Adipocyte (in vitro differentiated cells): ENCODE measurements at regions not wholly inside any gene's neighbourhood (a gene's known extent, or its start where the extent isn't known, plus 50 kb on each side); places are given as distances from the start of the nearest gene placed in this dataset.

ENCODE experiments used
- DNase-seq: peaks from one replicate; pipeline ENCODE4 v3.0.0-alpha.2; 2015; ENCODE audit warnings: low read depth
- H3K27me3 ChIP-seq: replicated peaks from 2 replicates; pipeline ENCODE4 v1.7.0; 2013; ENCODE audit warnings: mild to moderate bottlenecking, low read length, moderate library complexity; ENCODE audit not compliant: control insufficient read depth, insufficient read depth
- H3K36me3 ChIP-seq: 2 replicates; pipeline ENCODE4 v1.7.0; 2013; ENCODE audit warnings: low read length, mild to moderate bottlenecking, moderate library complexity; ENCODE audit not compliant: control insufficient read depth, insufficient read depth, severe bottlenecking
- H3K4me1 ChIP-seq: 2 replicates; pipeline ENCODE4 v1.7.0; 2013; ENCODE audit warnings: mild to moderate bottlenecking, low read length, moderate library complexity; ENCODE audit not compliant: control insufficient read depth, insufficient read depth
- H3K4me3 ChIP-seq: 2 replicates; pipeline ENCODE4 v1.7.0; 2013; ENCODE audit warnings: mild to moderate bottlenecking, low read length, moderate library complexity
- H3K9ac ChIP-seq: 2 replicates; pipeline ENCODE4 v1.7.0; 2013; ENCODE audit warnings: mild to moderate bottlenecking, low read length, moderate library complexity
- H3K9me3 ChIP-seq: 2 replicates; pipeline ENCODE4 v1.7.0; 2013; ENCODE audit warnings: mild to moderate bottlenecking, low read length, moderate library complexity; ENCODE audit not compliant: control insufficient read depth

- Histone ChIP-seq H3K9me3 (no peaks in the 10 kb centered on the region), H3K4me3 (no peak overlapping the region), H3K9ac (no peak overlapping the region), H3K36me3 (no peaks in the 10 kb centered on the region), H3K4me1 (no peaks in the 10 kb centered on the region), H3K27me3 (no peaks in the 10 kb centered on the region)
- DNase-seq: no peak
These were observed 450.6 kb upstream of the HS3ST5 start for GRCh38 chr6:114793428-114793827.

- peak; percentile 66 for DNase-seq
- Histone ChIP-seq H3K4me3 (no peak overlapping the region), H3K9me3 (peaks cover 2% of the 10 kb centered on the region), H3K4me1 (no peaks in the 10 kb centered on the region), H3K36me3 (no peaks in the 10 kb centered on the region), H3K27me3 (no peaks in the 10 kb centered on the region), H3K9ac (no peak overlapping the region)
These were observed 442.7 kb upstream of the HS3ST5 start for GRCh38 chr6:114785235-114786127.

- Histone ChIP-seq H3K4me3 (no peak overlapping the region), H3K9me3 (peaks cover 2% of the 10 kb centered on the region), H3K36me3 (no peaks in the 10 kb centered on the region), H3K4me1 (no peaks in the 10 kb centered on the region), H3K27me3 (no peaks in the 10 kb centered on the region), H3K9ac (no peak overlapping the region)
- no peak for DNase-seq
These were observed 441.0 kb upstream of the HS3ST5 start for GRCh38 chr6:114783783-114784182.

- no peaks in the 10 kb centered on the region for H3K27me3 ChIP-seq
- H3K9me3 ChIP-seq: peaks cover 2% of the 10 kb centered on the region
- H3K36me3 ChIP-seq: no peaks in the 10 kb centered on the region
- H3K4me3 ChIP-seq: no peak overlapping the region
- no peak overlapping the region for H3K9ac ChIP-seq
- no peaks in the 10 kb centered on the region for H3K4me1 ChIP-seq
- peak; percentile 7 for DNase-seq
These were observed 440.3 kb upstream of the HS3ST5 start for GRCh38 chr6:114783083-114783482.

GRCh38 chr6:114764866-114765265 lies 422.0 kb upstream of the HS3ST5 start:
- peak; percentile 16 for DNase-seq
- Histone ChIP-seq H3K9me3 (no peaks in the 10 kb centered on the region), H3K4me3 (no peak overlapping the region), H3K27me3 (no peaks in the 10 kb centered on the region), H3K36me3 (no peaks in the 10 kb centered on the region), H3K4me1 (no peaks in the 10 kb centered on the region), H3K9ac (no peak overlapping the region)

- no peaks in the 10 kb centered on the region for H3K27me3 ChIP-seq
- H3K36me3 ChIP-seq: no peaks in the 10 kb centered on the region
- H3K4me1 ChIP-seq: no peaks in the 10 kb centered on the region
- H3K9ac ChIP-seq: no peak overlapping the region
- no peak overlapping the region for H3K4me3 ChIP-seq
- DNase-seq: no peak
- H3K9me3 ChIP-seq: no peaks in the 10 kb centered on the region
These were observed 419.3 kb upstream of the HS3ST5 start for GRCh38 chr6:114762145-114762544.

- H3K36me3 ChIP-seq: no peaks in the 10 kb centered on the region
- H3K9me3 ChIP-seq: no peaks in the 10 kb centered on the region
- no peak overlapping the region for H3K9ac ChIP-seq
- no peak overlapping the region for H3K4me3 ChIP-seq
- DNase-seq: peak; percentile 94
- H3K27me3 ChIP-seq: no peaks in the 10 kb centered on the region
- peaks cover 8% of the 10 kb centered on the region for H3K4me1 ChIP-seq
These were observed 405.3 kb upstream of the HS3ST5 start for GRCh38 chr6:114747995-114748625.

GRCh38 chr6:114740547-114740946 lies 397.7 kb upstream of the HS3ST5 start:
- H3K9ac ChIP-seq: no peak overlapping the region
- H3K4me3 ChIP-seq: no peak overlapping the region
- no peaks in the 10 kb centered on the region for H3K27me3 ChIP-seq
- no peaks in the 10 kb centered on the region for H3K36me3 ChIP-seq
- peak; percentile 41 for DNase-seq
- no peaks in the 10 kb centered on the region for H3K4me1 ChIP-seq
- no peaks in the 10 kb centered on the region for H3K9me3 ChIP-seq

GRCh38 chr6:114739656-114740055 lies 396.8 kb upstream of the HS3ST5 start:
- Histone ChIP-seq H3K9ac (no peak overlapping the region), H3K36me3 (no peaks in the 10 kb centered on the region), H3K4me1 (no peaks in the 10 kb centered on the region), H3K27me3 (no peaks in the 10 kb centered on the region), H3K9me3 (no peaks in the 10 kb centered on the region), H3K4me3 (no peak overlapping the region)
- DNase-seq: no peak

- peak; percentile 59 for DNase-seq
- H3K9me3 ChIP-seq: no peaks in the 10 kb centered on the region
These were observed 392.4 kb upstream of the HS3ST5 start for GRCh38 chr6:114735025-114735735.

GRCh38 chr6:114733596-114733995 lies 390.8 kb upstream of the HS3ST5 start:
- H3K4me1 ChIP-seq: no peaks in the 10 kb centered on the region
- H3K9ac ChIP-seq: no peak overlapping the region
- no peaks in the 10 kb centered on the region for H3K27me3 ChIP-seq

More at GRCh38 chr6:114735025-114735735, 392.4 kb upstream of the HS3ST5 start:
- H3K4me3 ChIP-seq: no peak overlapping the region
- H3K9ac ChIP-seq: no peak overlapping the region
- no peaks in the 10 kb centered on the region for H3K27me3 ChIP-seq
- H3K36me3 ChIP-seq: no peaks in the 10 kb centered on the region
- H3K4me1 ChIP-seq: no peaks in the 10 kb centered on the region

More at GRCh38 chr6:114733596-114733995, 390.8 kb upstream of the HS3ST5 start:
- Histone ChIP-seq H3K36me3 (no peaks in the 10 kb centered on the region), H3K9me3 (no peaks in the 10 kb centered on the region), H3K4me3 (no peak overlapping the region)
- peak; percentile 69 for DNase-seq
